ENCODE measurements at regions not wholly inside any gene's neighbourhood (a gene's known extent, or its start where the extent isn't known, plus 50 kb on each side); places are given as distances from the start of the nearest gene placed in this dataset.

- TF ChIP-seq CTCF (IDR thresholded peaks at IDR 0.05): no peak
- no peak for TF ChIP-seq POLR2A (IDR thresholded peaks at IDR 0.05)
Measured at GRCh38 chr6:90368601-90369000, 72.0 kb upstream of the BACH2 start.
